ENCODE measurements at regions not wholly inside any gene's neighbourhood (a gene's known extent, or its start where the extent isn't known, plus 50 kb on each side); places are given as distances from the start of the nearest gene placed in this dataset.
A peak's percentile ranks its signal among the peaks of the same experiment; 100 is the strongest.

DNA sequence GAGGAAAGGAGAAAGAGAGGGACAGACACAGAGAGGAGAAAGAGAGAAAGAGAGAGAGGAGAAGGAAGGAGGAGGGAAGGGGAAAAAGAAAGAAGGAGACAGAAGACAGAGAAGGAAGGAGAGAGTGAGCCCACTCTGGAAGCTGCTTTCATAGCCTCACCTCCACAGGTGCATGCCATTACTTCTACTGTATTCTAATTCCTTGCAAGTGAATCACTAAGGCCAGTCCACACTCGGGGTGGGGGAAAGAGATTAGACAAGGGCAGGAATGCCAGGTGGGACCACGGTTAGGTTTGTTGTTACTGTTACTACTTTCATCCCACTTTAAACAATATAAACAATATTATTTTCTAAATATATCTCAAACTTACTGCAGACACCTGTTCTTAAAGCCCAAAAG is 684.5 kb upstream of the ARGLU1 start:
- DNase-seq (ENCODE audit: low spot score): no peak

DNA sequence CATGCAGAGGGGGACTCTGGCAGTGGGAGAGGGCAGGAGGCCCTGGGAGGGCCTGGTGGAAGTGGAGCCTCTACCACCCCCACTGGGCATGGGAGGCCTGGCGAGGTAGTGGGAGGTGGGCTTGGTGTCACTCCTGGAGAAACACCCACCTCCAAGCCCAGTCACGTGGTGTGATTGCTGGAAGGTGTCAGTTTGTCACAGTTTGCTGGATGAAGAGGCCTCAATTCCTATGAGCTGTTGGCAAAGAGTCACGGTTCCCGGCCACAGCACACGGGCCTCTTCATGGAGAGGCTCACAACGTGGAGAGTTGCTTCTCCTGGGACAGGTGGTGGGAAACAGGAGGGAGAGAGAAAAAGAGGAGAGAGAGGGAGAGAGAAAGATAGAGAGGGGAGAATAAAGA is 684.1 kb upstream of the ARGLU1 start:
- no peak for DNase-seq (ENCODE audit: low spot score)

DNA sequence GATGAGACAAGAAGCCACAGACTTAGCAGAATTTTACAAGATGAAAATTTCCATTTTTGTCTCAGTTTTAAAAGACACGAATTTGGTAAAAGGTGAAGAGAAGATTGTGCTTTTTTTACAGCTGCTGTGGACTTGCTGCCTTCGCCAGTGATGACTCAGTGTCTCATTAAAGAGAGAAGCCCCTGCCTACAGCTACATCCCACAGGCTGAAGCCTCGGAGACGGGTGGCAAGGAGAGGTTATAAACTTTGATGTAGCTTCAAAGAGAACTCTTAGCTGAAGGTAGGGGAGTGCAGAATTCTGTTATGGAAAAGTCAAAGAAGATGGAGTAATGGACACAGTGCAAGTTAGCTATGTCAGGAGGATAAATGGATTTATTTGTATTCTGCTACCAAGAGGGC is 683.4 kb upstream of the ARGLU1 start:
- DNase-seq (ENCODE audit: low spot score): no peak

DNA sequence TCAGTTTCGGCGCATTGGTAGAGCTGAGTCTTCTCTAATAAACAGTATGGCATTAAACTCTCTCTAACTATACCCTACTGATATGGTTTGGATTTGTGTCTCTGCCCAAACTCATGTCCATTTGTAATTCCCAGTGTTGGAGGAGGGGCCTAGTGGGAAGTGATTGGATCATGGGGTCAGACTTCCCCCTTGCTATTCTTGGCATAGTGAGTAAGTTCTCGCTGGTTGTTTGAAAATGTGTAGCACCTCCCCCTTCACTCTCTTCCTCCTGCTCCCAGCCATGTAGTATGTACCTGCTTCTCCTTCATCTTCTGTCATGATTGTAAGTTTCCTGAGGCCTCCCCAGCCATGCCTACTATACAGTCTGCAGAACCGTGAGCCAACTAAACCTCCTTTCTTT is 682.7 kb upstream of the ARGLU1 start:
- no peak for DNase-seq (ENCODE audit: low spot score)

- no peak for DNase-seq (ENCODE audit: low spot score)
These were observed 676.3 kb upstream of the ARGLU1 start for GRCh38 chr13:107244241-107244640.

GRCh38 chr13:107242138-107242537 is 674.2 kb upstream of the ARGLU1 start:
- no peak for DNase-seq (ENCODE audit: low spot score)

DNA sequence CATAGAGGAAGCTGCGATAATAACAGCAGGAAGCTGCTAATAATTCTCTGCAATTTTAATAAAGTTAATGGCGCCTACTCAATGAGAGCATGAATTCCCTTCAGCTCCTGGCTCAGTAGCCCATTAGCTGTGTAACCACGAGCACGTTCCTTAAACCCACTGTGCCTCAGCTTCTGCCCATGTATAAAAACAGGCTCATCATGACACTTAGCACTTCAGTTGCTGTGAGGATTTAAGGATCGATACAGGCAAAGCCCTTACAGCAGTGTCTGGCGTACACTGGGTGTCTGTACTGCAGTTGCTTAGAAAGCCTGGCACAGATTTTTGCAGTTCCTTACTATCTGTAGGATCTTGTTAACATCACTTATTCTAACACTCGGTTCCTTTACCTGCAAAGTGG is 673.4 kb upstream of the ARGLU1 start:
- no peak for DNase-seq (ENCODE audit: low spot score)

DNA sequence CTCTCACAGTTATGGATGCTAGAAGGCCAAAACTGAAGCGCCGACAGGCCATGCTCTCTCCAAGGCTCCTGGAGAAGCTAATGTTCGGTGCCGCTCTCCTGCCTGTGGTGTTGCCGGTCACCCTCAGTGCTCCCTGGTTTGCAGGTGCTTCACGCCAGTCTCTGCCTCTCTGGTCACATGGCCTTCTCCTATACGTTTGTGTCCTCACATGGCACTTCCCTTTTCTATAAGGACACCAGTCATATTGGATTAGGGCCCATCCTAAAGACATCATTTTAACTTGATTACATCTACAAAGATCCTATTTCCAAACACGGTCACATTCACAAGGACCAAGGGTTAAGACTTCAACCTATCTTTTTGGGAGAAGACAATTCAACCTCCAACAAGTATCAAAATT is 671.3 kb upstream of the ARGLU1 start:
- DNase-seq (ENCODE audit: low spot score): no peak

DNA sequence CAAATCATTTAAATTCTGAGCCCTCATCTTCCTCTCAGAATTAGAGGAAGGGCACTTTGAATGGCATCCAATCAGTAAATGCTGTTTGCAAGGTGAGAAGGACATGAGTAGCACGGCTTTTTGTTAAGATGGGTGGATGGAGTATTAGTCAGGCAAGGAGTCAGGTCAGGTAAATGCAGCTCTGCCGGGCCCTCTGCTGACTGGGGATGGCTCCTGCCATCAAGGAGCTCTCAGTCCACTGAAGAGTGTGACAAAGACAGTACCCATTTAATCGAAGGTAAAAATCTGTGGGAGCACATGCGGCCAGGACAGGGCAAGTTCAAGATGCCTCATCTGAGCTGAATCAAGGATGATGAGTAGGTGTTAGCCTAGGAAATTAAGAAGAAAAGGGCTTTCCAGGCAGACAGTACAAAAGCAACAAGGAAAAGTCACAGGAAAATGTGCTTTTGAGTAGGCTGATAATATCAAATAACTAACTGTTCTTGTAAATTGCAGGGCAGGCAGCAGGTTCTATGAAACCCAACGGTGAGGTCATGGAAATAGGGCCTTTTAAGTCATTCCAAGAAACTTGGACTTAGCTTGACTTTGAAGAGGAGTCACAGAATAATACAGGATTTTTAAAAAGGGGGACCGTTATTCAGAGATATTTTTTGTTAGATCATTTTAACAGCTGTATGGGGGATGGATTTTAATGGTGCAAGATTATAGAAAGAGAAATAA is 670.5 kb upstream of the ARGLU1 start:
- DNase-seq (ENCODE audit: low spot score): no peak

GRCh38 chr13:107234319-107235073 is 666.6 kb upstream of the ARGLU1 start:
- DNase-seq (ENCODE audit: low spot score): no peak

DNA sequence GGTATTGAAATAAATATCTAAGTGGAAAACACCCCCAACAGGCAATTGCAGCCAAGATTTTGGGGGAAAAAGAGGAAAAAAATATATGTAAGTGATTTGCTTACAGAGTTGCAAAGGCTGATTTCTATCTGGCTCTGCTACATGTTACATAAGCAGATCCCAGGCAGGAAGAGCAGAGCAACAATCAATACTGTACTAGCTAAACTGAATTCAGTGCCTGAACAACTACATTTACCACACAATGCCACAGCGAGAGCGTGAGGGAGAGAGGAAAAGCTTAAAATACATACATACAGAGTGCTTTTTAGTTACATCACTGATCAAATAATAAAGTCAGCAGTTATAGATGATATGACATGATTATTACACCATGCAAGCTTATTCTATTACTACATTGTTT is 665.6 kb upstream of the ARGLU1 start:
- DNase-seq (ENCODE audit: low spot score): no peak

GRCh38 chr13:107231944-107232343 is 664.0 kb upstream of the ARGLU1 start:
- no peak for DNase-seq (ENCODE audit: low spot score)

DNA sequence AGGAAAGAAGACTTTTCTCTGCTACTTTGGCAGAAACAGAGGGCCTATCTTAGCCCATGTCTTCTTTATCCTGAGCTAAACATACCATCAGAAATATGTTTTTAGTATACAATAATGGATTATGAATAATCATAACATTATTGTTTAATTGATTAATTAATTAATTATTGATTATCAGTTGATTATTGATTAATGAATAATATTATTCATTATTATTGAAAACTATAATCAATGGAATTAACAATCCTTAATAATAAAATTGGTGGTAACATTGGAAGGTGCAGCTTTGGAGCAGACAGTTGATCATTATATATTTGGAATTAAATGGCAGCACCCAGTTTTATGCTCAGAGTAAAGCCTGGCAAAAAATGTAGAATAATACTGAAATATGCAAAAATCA is 655.9 kb upstream of the ARGLU1 start:
- DNase-seq (ENCODE audit: low spot score): no peak

DNA sequence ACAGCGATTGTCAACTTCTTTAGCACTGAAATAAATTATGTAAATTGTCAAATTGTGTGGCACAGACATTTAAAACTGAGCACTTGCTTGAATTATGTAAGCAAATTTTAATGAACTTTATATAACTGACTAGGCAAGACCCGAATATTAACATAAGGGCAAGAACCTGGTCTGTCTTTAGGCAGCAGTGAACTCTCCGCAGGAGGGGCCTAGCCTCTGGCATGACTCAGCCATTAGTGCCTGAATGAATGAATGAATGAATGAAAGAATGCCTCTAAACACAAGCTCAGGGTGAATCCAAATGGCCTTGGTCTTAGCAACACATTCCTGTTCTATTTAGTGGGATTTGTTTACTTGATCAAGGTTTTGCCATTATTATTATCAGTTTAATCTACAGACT is 654.7 kb upstream of the ARGLU1 start:
- no peak for DNase-seq (ENCODE audit: low spot score)

DNA sequence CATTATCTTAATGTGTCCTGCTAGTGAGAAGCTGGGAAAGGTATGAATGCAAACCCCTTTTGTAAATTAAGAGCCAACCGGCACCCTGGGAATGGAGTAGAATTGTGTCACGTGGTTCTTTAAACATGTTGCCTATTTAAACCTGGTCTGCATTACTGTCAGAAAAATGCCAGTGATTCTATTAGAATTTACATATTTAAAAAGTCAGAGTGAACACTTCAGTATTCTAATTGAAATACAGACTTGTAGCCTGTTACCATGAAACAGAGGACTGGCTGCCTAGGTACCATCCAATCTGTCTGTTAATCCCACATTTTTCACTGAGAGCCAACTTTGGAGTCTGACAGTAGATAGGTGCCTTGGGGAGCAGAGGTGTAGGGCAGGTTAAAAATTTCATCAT is 652.3 kb upstream of the ARGLU1 start:
- no peak for DNase-seq (ENCODE audit: low spot score)

- no peak for DNase-seq (ENCODE audit: low spot score)
These were observed 649.3 kb upstream of the ARGLU1 start for GRCh38 chr13:107217251-107217650.

GRCh38 chr13:107216046-107216755 is 648.3 kb upstream of the ARGLU1 start:
- DNase-seq (ENCODE audit: low spot score): no peak

- DNase-seq (ENCODE audit: low spot score): peak; percentile 83
These were observed 643.1 kb upstream of the ARGLU1 start for GRCh38 chr13:107211073-107211472.

DNA sequence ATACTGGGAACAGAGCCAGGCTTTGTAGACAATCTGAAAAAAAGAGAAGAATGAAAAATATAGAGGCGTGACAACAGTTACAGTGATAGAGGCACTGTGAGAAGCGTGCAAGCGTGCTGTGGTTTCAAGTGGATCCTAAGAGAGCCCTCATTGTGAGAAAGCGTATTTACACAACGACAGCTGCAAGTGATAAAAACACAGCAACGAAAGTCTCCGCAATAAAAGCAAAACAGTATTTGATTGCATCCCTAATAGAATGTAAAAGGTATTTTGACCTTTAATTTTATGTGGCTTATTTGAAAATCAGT is 642.7 kb upstream of the ARGLU1 start:
- DNase-seq (ENCODE audit: low spot score): no peak

DNA sequence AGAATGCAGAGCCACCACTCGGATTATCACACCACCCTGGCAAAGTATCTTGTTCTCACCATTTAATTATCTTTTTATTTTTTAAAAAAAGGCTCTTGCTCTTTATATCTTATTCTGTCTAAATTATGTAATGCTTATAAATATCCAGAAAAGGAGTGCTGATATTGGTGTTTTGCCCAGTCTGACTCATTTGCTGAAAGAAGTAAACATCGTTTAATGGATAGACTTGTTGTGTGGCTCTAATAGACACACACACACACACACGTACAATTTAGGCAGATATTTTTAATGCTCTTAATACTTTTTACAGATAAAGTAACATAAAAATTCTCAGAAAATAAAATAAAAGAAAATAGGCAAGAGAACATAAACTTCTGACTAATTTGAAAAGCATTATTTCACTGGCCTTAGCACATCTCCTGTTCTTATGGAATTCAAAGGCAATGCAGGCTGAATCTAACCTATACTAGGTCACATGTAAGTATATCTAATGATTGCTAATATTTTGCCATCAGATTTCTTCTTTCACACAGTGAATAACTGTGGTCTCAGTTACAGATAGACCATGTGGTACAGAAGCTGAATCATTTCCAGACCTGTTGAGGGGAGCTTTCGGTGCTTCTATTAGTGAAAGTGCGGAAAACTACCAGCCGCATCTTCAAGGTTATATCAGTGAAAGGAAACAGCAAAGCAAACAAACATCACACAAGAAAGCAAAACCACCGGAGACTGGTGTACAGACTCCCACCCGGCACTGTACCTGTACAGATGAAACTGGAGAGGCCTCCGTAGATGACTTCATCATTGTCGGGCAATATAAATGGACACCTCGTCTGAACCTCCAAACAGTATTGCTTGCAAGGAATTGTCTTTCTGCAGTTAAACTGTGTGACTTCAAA is 642.1 kb upstream of the ARGLU1 start:
- no peak for DNase-seq (ENCODE audit: low spot score)

DNA sequence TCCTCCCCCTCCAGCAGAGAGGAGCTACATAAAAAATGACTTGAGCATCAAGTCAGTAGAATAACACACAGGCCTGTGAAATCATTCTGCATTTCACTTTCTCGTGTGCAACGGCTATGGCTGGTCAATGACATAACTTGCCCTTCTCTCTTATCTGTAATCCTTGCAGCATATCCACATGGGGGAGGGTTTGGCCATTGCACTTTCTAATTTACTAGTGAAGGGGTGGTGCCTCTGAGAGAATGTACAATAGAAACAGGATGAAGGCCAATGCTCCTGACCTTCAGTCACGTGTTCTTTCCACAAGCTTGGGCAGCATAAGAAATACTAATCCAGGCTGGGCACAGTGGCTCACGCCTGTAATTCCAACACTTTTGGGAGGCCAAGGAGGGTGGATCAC is 641.0 kb upstream of the ARGLU1 start:
- no peak for DNase-seq (ENCODE audit: low spot score)

Data from globus pallidus (tissue), 1 donor.